ENCODE measurements at regions not wholly inside any gene's neighbourhood (a gene's known extent, or its start where the extent isn't known, plus 50 kb on each side); places are given as distances from the start of the nearest gene placed in this dataset.
"Not testable (repeated sequence)": the region's sequence is repeated elsewhere in the genome, so short reads cannot be mapped to it uniquely, and the experiment has no call there.

DNA sequence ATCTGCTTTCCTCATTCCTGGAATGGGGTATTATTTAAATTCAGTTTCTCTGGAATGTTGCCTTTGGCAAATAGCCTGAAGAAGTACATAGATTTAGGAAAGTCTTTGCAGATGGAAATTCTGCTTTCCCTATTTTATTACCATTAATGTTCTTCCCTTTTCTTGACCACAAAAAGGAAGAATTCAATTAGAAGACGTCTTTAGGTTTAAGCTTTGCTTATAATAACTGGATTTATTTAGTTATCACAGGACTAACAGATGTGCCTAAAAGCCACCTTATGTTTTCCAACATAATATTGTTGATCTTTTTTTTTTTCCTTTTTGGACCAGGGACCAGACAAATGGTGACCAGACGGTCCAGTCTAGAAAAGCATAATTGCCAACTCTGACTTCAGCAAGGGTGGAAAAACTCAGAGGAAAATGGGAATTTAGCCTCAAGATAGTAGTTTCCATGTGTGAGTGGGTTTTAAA is 210.1 kb upstream of the SPRY2 start:
- no peak for DNase-seq (ENCODE audit: low spot score)

DNA sequence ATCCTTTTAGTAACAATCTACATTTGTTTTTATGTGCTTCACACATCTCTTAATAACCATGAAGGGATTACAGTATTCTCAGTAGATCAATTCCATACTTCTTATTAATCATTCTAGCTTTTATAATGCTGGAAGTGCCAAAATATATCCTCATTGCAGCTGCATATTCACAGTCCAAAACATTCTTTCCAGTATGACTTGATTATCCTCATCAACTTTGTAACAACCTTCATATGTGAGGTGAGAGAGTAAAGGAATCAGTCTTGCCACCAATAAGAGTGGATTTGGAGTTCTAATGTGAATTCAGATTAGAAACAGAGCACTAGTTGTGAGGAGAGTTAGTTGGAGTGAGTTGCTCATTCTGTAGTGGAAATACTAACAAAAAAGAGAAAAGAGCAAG is 208.0 kb upstream of the SPRY2 start:
- DNase-seq (ENCODE audit: low spot score): no peak

GRCh38 chr13:80547885-80548825 is 207.2 kb upstream of the SPRY2 start:
- no peak for DNase-seq (ENCODE audit: low spot score)

GRCh38 chr13:80547341-80547740 is 206.4 kb upstream of the SPRY2 start:
- DNase-seq (ENCODE audit: low spot score): no peak

DNA sequence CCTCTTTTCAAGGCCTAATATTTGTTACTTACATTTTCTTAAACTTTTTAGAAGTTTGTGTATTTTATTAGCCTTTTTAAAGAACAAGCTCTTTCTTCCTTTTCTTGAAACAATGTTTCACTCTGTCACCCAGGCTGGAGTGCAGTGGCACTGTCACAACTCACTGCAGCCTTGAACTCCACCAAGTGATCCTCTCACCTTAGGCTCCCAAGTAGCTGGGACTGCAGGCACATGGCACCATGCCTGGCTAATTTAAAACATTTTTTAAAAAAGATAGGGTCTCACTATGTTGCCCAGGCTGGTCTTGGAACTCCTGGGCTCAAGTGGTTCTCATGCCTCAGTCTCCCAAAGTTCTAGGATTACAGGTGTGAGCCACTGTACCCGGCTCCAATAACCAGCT is 192.2 kb upstream of the SPRY2 start:
- no peak for DNase-seq (ENCODE audit: low spot score)

DNA sequence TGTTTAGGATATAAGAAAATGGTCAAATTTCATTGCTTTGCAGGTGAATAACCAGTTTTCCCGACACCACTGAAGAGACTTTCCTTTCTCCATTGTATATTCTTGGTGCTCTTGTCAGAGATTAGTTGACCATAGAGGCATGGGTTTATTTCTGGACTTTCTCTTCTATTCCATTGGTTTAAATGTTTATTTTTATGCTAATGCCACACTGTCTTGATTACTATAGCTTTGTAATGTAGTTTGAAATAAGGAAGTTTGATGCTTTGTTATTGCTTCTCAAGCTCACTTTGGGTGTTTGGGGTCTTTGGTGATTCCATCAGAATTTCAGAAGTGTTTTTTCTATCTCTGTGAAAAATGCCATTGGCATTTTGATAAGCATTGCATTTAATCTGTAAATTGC is 190.0 kb upstream of the SPRY2 start:
- DNase-seq (ENCODE audit: low spot score): no peak

- no peak for DNase-seq (ENCODE audit: low spot score)
Measured at GRCh38 chr13:80530191-80530590, 189.3 kb upstream of the SPRY2 start.

DNA sequence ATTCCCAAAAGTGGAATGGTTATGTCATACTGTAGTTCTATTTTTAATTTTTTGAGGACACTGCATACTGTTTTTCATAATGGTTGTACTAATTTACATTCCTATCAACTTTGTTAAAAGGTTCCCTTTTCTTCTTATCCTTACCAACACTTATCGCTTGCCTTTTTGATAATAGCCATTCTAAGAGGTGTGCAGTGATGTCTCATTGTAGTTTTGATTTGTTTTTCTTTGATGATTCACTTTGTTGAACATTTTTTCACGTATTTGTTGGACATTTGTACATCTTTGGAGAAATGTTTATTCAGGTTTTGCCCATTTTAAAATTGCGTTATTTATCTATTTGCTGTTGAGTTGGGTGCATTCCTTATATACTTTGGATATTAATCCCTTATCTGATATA is 188.8 kb upstream of the SPRY2 start:
- DNase-seq (ENCODE audit: low spot score): no peak

DNA sequence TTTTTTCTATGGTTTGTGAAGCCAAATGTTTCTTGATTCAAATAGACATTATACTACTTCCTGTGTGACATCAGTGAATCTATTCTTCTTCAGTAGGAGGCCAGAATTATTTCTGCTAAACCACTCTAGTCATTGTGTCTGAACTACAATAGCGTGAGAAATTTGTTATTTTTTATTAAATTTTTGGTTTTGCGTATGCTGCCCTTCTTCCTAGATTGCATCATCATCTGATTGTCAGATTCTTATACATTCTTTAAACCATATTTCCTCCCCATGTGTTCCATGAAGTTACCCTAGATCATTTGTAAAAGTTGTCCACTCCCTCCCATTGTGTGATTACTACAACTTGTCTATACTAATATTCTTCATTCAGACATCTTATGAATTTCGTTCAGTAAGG is 187.8 kb upstream of the SPRY2 start:
- DNase-seq (ENCODE audit: low spot score): no peak

GRCh38 chr13:80527400-80527799 is 186.5 kb upstream of the SPRY2 start:
- no peak for DNase-seq (ENCODE audit: low spot score)

DNA sequence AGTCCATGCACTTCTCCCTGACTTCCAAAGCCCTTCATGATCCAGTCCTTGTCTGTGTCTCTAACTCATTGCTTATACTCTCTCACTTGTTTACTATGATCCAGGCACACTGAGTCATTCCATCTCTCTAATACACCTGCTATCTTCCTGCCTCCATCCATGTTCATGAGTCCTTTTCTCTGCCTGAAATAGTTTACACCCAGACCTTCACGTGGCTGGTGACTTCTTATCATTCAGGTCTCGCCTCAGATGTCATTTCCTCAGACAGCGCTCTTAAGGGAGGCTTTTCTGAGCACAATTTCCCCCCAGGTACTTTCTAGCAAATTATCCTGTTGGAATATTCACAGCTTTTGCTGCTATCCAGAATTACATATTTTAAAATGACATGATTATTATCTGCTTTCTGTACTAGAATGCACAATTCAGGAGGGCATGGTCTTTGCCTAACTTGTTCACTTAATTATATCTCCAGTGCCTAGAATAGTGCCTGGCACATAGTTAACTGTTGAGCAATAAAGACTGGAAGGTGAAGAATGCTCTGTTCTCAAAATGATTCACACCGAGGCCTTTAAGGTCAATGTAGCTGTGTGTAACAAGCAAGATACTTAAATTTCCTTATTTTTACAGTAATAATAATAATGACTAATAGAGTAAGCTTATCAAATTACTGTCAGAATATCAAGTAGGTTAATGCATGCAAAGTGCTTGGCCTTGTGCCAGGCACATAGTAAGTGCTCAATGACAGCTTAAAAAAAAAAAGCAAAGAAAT is 183.7 kb upstream of the SPRY2 start:
- peak; percentile 3 for DNase-seq (ENCODE audit: low spot score)

DNA sequence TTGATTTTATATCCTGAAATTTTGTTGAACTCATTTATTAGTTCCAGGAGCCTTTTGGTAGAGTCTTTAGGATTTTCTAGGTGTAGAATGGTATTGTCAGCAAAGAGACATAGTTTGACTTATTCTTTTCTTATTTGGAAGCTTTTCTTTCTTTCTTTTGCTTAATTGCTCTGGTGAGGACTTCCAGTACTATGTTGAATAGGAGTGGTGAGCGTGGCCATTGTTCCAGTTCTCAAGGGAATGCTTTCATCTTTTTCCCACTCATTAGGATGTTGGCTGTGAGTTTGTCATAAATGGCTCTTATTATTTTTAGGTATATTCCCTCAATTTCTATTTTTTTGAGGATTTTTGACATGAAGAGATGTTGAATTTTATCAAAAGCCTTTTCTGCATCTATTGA is 182.2 kb upstream of the SPRY2 start:
- DNase-seq (ENCODE audit: low spot score): no peak

DNA sequence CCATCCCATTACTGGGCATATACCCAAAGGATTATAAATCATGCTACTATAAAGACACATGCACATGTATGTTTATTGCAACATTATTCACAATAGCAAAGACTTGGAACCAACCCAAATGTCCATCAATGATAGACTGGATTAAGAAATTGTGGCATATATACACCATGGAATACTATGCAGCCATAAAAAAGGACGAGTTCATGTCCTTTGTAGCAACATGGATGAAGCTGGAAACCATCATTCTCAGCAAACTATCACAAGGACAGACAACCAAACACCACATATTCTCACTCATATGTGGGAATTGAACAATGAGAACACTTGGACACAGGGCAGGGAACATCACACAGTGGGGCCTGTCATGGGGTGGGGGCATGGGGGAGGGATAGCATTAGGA is 181.5 kb upstream of the SPRY2 start:
- DNase-seq (ENCODE audit: low spot score): not testable (repeated sequence)

GRCh38 chr13:80516818-80517348 is 176.0 kb upstream of the SPRY2 start:
- no peak for DNase-seq (ENCODE audit: low spot score)

DNA sequence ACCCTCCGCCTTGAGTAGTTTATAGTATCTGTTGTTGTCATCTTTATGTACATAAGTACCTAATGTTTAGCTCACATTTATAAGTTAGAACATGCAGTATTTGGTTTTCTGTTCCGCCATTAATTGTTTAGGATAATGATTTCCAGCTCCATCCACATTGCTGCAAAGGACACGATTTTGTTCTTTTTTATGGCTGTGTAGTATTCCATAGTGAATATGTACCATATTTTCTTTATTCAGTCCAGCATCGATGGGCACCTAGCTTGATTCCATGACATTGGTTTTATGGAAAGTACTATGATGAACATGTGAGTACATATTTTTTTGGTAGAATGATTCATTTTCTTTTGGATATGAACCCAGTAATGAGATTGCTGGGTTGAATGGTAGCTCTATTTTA is 174.4 kb upstream of the SPRY2 start:
- no peak for DNase-seq (ENCODE audit: low spot score)

GRCh38 chr13:80513196-80513595 is 172.3 kb upstream of the SPRY2 start:
- DNase-seq (ENCODE audit: low spot score): no peak

- DNase-seq (ENCODE audit: low spot score): no peak
Measured at GRCh38 chr13:80510686-80511085, 169.8 kb upstream of the SPRY2 start.

- DNase-seq (ENCODE audit: low spot score): no peak
Measured at GRCh38 chr13:80509264-80509663, 168.3 kb upstream of the SPRY2 start.

DNA sequence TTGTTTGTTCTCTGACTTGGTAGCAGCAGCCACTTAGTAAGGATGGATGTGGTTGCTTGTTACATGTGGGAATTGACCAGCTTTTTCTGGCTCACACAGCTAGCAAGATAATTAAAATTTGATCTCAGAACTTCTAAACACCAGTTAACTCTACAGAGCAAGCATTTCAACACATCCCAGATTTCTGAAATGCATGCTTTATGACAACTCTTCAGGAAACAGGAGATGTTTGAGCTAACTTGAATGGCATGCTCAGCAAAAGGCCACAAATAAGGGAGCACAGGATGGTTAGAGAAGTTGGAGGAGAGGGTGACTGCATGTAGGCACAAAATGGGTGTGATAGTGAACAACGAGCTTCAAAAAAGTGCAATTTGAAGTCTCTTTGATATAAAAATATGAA is 167.1 kb upstream of the SPRY2 start:
- DNase-seq (ENCODE audit: low spot score): no peak

- no peak for DNase-seq (ENCODE audit: low spot score)
Measured at GRCh38 chr13:80504453-80504852, 163.5 kb upstream of the SPRY2 start.

DNA sequence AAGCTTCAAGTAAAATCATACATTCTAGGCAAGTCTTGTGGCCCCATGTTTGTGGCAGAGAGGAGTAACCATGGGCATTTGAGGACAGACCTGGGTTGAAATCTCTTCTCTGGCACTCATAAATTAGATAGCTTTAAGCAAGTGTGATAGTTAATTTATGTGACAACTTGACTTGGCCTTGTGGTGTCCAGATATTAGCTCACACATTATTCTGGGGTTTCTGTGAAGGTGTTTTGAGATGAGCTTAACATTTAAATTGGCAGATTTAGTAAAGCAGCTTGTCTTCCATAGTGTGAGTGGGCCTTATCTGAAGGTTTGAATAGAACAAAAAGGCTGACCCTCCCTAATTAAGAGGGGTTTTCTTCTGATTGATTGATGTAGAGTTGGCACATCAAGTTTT is 161.4 kb upstream of the SPRY2 start:
- no peak for DNase-seq (ENCODE audit: low spot score)

DNA sequence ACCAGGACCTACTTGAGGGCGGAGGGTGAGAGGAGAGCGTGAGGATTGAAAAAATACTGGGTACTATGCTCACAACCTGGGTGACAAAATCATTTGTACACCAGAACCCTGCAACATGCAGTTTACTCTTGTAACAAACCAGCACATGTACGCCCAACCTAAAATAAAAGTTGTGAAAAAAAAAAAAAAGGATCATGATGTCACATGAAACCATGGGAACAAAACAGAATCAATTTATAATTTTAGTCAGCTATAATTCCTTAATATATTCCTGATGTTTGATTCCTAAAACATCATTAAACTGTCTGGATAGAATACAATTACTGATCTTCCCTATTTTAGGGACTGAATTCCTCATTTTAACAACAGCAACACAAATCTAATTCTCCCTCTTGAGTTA is 160.6 kb upstream of the SPRY2 start:
- DNase-seq (ENCODE audit: low spot score): no peak
